CD4-positive, alpha-beta memory T cell (primary cell): ENCODE measurements at regions not wholly inside any gene's neighbourhood (a gene's known extent, or its start where the extent isn't known, plus 50 kb on each side); places are given as distances from the start of the nearest gene placed in this dataset.

Experiments used
- CTCF ChIA-PET: fragments of 350-600 bp; sonication (Branson Sonifier 250); formaldehyde crosslinking; loops from one replicate; lab custom pipeline; 2021; ENCODE audit warnings: inconsistent platforms; ENCODE audit not compliant: partially characterized antibody; lab: Charles Lee
- POLR2A ChIA-PET: fragments of 350-600 bp; sonication (Branson Sonifier 250); formaldehyde crosslinking; loops from one replicate; lab custom pipeline; 2021; ENCODE audit not compliant: partially characterized antibody; lab: Charles Lee
- DNase-seq, 5 donors: peaks; one replicate each; pipeline versions ENCODE4 v3.0.0 to v3.0.0-alpha.2; 2020 to 2022; ENCODE audit warnings: mixed read lengths in 1 of 5
- H3K27ac ChIP-seq: one replicate; pipeline ENCODE4 v1.7.0; 2013; ENCODE audit warnings: low read depth, low read length
- H3K27me3 ChIP-seq: 2 replicates; pipeline ENCODE4 v1.7.0; 2013; ENCODE audit warnings: mild to moderate bottlenecking, low read length, moderate library complexity; ENCODE audit not compliant: insufficient read depth
- H3K36me3 ChIP-seq: 2 replicates; pipeline ENCODE4 v1.7.0; 2013; ENCODE audit warnings: mild to moderate bottlenecking, low read length, moderate library complexity; ENCODE audit not compliant: insufficient read depth
- H3K4me1 ChIP-seq: 2 replicates; pipeline ENCODE4 v1.7.0; 2013; ENCODE audit warnings: mild to moderate bottlenecking, low read length, moderate library complexity; ENCODE audit not compliant: insufficient read depth
- H3K4me3 ChIP-seq, 2 donors: one replicate each; pipeline ENCODE4 v1.7.0; 2013; ENCODE audit warnings: low read length in 2 of 2, mild to moderate bottlenecking in 1 of 2
- H3K9me3 ChIP-seq, 2 donors: one replicate each; pipeline ENCODE4 v1.7.0; 2013; ENCODE audit warnings: low read length in 2 of 2, control low read depth in 1 of 2; ENCODE audit not compliant: control insufficient read depth in 1 of 2
- H3K27ac Mint-ChIP-seq, 7 donors: one replicate each; pipeline ENCODE4 v1.8.0; 2020 to 2021; ENCODE audit warnings: mixed read lengths in 7 of 7, mild to moderate bottlenecking in 6 of 7, inconsistent platforms in 3 of 7, moderate library complexity in 3 of 7
- H3K27me3 Mint-ChIP-seq, 2 donors: one replicate each; pipeline ENCODE4 v1.8.0; 2020 to 2021; ENCODE audit warnings: mixed read lengths in 2 of 2
- H3K36me3 Mint-ChIP-seq, 2 donors: one replicate each; pipeline ENCODE4 v1.8.0; 2020 to 2021; ENCODE audit warnings: mixed read lengths in 2 of 2, inconsistent platforms in 1 of 2, mild to moderate bottlenecking in 1 of 2
- H3K4me1 Mint-ChIP-seq, 4 donors: one replicate each; pipeline ENCODE4 v1.8.0; 2020 to 2021; ENCODE audit warnings: mixed read lengths in 4 of 4, mild to moderate bottlenecking in 1 of 4
- H3K4me3 Mint-ChIP-seq, 8 donors: one replicate each; pipeline ENCODE4 v1.8.0; 2020 to 2021; ENCODE audit warnings: mixed read lengths in 8 of 8, mild to moderate bottlenecking in 7 of 8, moderate library complexity in 6 of 8, inconsistent platforms in 3 of 8
- H3K9me3 Mint-ChIP-seq, 8 donors: one replicate each; pipeline ENCODE4 v1.8.0; 2020 to 2021; ENCODE audit warnings: mixed read lengths in 8 of 8, mild to moderate bottlenecking in 5 of 8, inconsistent platforms in 3 of 8, moderate library complexity in 1 of 8
- intact Hi-C: fragments of 100-400 bp; cut with micrococcal nuclease; formaldehyde crosslinking; loops from one replicate; pipeline ENCODE4 v1.15.1; 2023

- CTCF ChIA-PET = no interaction called here
- peaks cover 0 to 10% (median 3%) of the 10 kb centered on the region in 8 donors for H3K9me3 Mint-ChIP-seq
- intact Hi-C loops = no loop called here
Measured at GRCh38 chr6:126419901-126420300, 80.0 kb downstream of the CENPW start.

GRCh38 chr6:126422912-126423311, 83.0 kb downstream of the CENPW start:
- intact Hi-C loops = no loop called here
- no peak overlapping the region for H3K27ac ChIP-seq
- no peaks in the 10 kb centered on the region for H3K36me3 Mint-ChIP-seq
- DNase-seq = no peak
- no peaks in the 10 kb centered on the region for H3K36me3 ChIP-seq
- H3K4me1 Mint-ChIP-seq = no peaks in the 10 kb centered on the region
- H3K4me3 Mint-ChIP-seq = no peak overlapping the region
- no peaks in the 10 kb centered on the region for H3K4me1 ChIP-seq
- no peaks in the 10 kb centered on the region for H3K27me3 ChIP-seq
- CTCF ChIA-PET = no interaction called here
- no peak overlapping the region for H3K4me3 ChIP-seq
- H3K27me3 Mint-ChIP-seq = no peaks in the 10 kb centered on the region
- no peaks in the 10 kb centered on the region for H3K9me3 Mint-ChIP-seq
- POLR2A ChIA-PET = no interaction called here
- no peak overlapping the region for H3K27ac Mint-ChIP-seq
- H3K9me3 ChIP-seq = no peaks in the 10 kb centered on the region

More at GRCh38 chr6:126419901-126420300, 80.0 kb downstream of the CENPW start:
- H3K27ac Mint-ChIP-seq = no peak overlapping the region
- H3K27me3 Mint-ChIP-seq = no peaks in the 10 kb centered on the region
- no peaks in the 10 kb centered on the region for H3K4me1 Mint-ChIP-seq
- Histone ChIP-seq H3K4me3 (no peak overlapping the region), H3K9me3 (no peaks in the 10 kb centered on the region), H3K36me3 (no peaks in the 10 kb centered on the region), H3K27me3 (no peaks in the 10 kb centered on the region), H3K27ac (no peak overlapping the region), H3K4me1 (no peaks in the 10 kb centered on the region)
- H3K36me3 Mint-ChIP-seq = no peaks in the 10 kb centered on the region
- H3K4me3 Mint-ChIP-seq = no peak overlapping the region
- POLR2A ChIA-PET = no interaction called here
- no peak for DNase-seq

- Mint-ChIP-seq H3K27me3 (no peaks in the 10 kb centered on the region), H3K36me3 (no peaks in the 10 kb centered on the region), H3K9me3 (peaks cover 0 to 3% (median 0%) of the 10 kb centered on the region in 8 donors), H3K4me3 (no peak overlapping the region), H3K27ac (no peak overlapping the region), H3K4me1 (peaks cover 0 to 2% (median 0%) of the 10 kb centered on the region in 4 donors)
- H3K4me3 ChIP-seq = no peak overlapping the region
- no peaks in the 10 kb centered on the region for H3K36me3 ChIP-seq
- no peak for DNase-seq
- ChIA-PET CTCF (no interaction called here), POLR2A (no interaction called here)
- no peaks in the 10 kb centered on the region for H3K9me3 ChIP-seq
- no peaks in the 10 kb centered on the region for H3K4me1 ChIP-seq
- no peaks in the 10 kb centered on the region for H3K27me3 ChIP-seq
- intact Hi-C loops = no loop called here
- no peak overlapping the region for H3K27ac ChIP-seq
Measured at GRCh38 chr6:126427713-126428112, 87.8 kb downstream of the CENPW start.

GRCh38 chr6:126429866-126430265, 90.0 kb downstream of the CENPW start:
- H3K36me3 Mint-ChIP-seq = no peaks in the 10 kb centered on the region
- intact Hi-C loops = no loop called here
- no peaks in the 10 kb centered on the region for H3K36me3 ChIP-seq
- H3K27me3 ChIP-seq = no peaks in the 10 kb centered on the region
- H3K27ac ChIP-seq = no peak overlapping the region
- no peaks in the 10 kb centered on the region for H3K27me3 Mint-ChIP-seq
- no peak overlapping the region for H3K27ac Mint-ChIP-seq
- no peak overlapping the region for H3K4me3 Mint-ChIP-seq
- ChIA-PET CTCF (no interaction called here), POLR2A (no interaction called here)
- peaks cover 0 to 3% (median 0%) of the 10 kb centered on the region in 8 donors for H3K9me3 Mint-ChIP-seq
- H3K4me1 Mint-ChIP-seq = peaks cover 0 to 2% (median 0%) of the 10 kb centered on the region in 4 donors
- H3K4me1 ChIP-seq = no peaks in the 10 kb centered on the region
- no peaks in the 10 kb centered on the region for H3K9me3 ChIP-seq
- DNase-seq = no peak
- H3K4me3 ChIP-seq = no peak overlapping the region

- H3K9me3 ChIP-seq = no peaks in the 10 kb centered on the region
- no peak overlapping the region for H3K4me3 ChIP-seq
- Mint-ChIP-seq H3K27me3 (no peaks in the 10 kb centered on the region), H3K36me3 (no peaks in the 10 kb centered on the region), H3K4me3 (no peak overlapping the region), H3K9me3 (peaks cover 0 to 3% (median 0%) of the 10 kb centered on the region in 8 donors), H3K27ac (no peak overlapping the region), H3K4me1 (peaks cover 0 to 2% (median 0%) of the 10 kb centered on the region in 4 donors)
- no peaks in the 10 kb centered on the region for H3K27me3 ChIP-seq
- no peaks in the 10 kb centered on the region for H3K4me1 ChIP-seq
- H3K27ac ChIP-seq = no peak overlapping the region
- intact Hi-C loops = no loop called here
- H3K36me3 ChIP-seq = no peaks in the 10 kb centered on the region
- ChIA-PET POLR2A (no interaction called here), CTCF (no interaction called here)
- DNase-seq = no peak
Measured at GRCh38 chr6:126432564-126432963, 92.6 kb downstream of the CENPW start.

GRCh38 chr6:126433927-126434326, 94.0 kb downstream of the CENPW start:
- Histone ChIP-seq H3K9me3 (no peaks in the 10 kb centered on the region), H3K4me3 (no peak overlapping the region), H3K27ac (no peak overlapping the region), H3K36me3 (no peaks in the 10 kb centered on the region), H3K27me3 (no peaks in the 10 kb centered on the region), H3K4me1 (no peaks in the 10 kb centered on the region)
- ChIA-PET POLR2A (no interaction called here), CTCF (no interaction called here)
- no peak for DNase-seq
- no peaks in the 10 kb centered on the region for H3K27me3 Mint-ChIP-seq
- no peak overlapping the region for H3K27ac Mint-ChIP-seq
- no peak overlapping the region for H3K4me3 Mint-ChIP-seq
- H3K9me3 Mint-ChIP-seq = peaks cover 0 to 3% (median 0%) of the 10 kb centered on the region in 8 donors
- peaks cover 0 to 2% (median 0%) of the 10 kb centered on the region in 4 donors for H3K4me1 Mint-ChIP-seq
- H3K36me3 Mint-ChIP-seq = no peaks in the 10 kb centered on the region
- intact Hi-C loops = no loop called here

- DNase-seq = no peak
- ChIA-PET POLR2A (no interaction called here), CTCF (no interaction called here)
- H3K9me3 ChIP-seq = no peaks in the 10 kb centered on the region
- Mint-ChIP-seq H3K4me3 (no peak overlapping the region), H3K36me3 (no peaks in the 10 kb centered on the region), H3K4me1 (no peaks in the 10 kb centered on the region), H3K9me3 (no peaks in the 10 kb centered on the region), H3K27ac (no peak overlapping the region), H3K27me3 (no peaks in the 10 kb centered on the region)
- H3K36me3 ChIP-seq = no peaks in the 10 kb centered on the region
- intact Hi-C loops = no loop called here
- no peaks in the 10 kb centered on the region for H3K27me3 ChIP-seq
- H3K4me3 ChIP-seq = no peak overlapping the region
- H3K27ac ChIP-seq = no peak overlapping the region
- no peaks in the 10 kb centered on the region for H3K4me1 ChIP-seq
Measured at GRCh38 chr6:126437205-126437604, 97.3 kb downstream of the CENPW start.

GRCh38 chr6:126439040-126439439, 99.1 kb downstream of the CENPW start:
- no peaks in the 10 kb centered on the region for H3K9me3 ChIP-seq
- Mint-ChIP-seq H3K4me3 (no peak overlapping the region), H3K9me3 (peaks cover 0 to 1% (median 0%) of the 10 kb centered on the region in 8 donors), H3K36me3 (no peaks in the 10 kb centered on the region), H3K4me1 (no peaks in the 10 kb centered on the region), H3K27ac (no peak overlapping the region), H3K27me3 (no peaks in the 10 kb centered on the region)
- no peak overlapping the region for H3K4me3 ChIP-seq
- H3K36me3 ChIP-seq = no peaks in the 10 kb centered on the region
- no peak overlapping the region for H3K27ac ChIP-seq
- intact Hi-C loops = no loop called here
- ChIA-PET CTCF (no interaction called here), POLR2A (no interaction called here)
- no peak for DNase-seq
- no peaks in the 10 kb centered on the region for H3K27me3 ChIP-seq
- no peaks in the 10 kb centered on the region for H3K4me1 ChIP-seq
